ENCODE measurements at regions not wholly inside any gene's neighbourhood (a gene's known extent, or its start where the extent isn't known, plus 50 kb on each side); places are given as distances from the start of the nearest gene placed in this dataset.

DNA sequence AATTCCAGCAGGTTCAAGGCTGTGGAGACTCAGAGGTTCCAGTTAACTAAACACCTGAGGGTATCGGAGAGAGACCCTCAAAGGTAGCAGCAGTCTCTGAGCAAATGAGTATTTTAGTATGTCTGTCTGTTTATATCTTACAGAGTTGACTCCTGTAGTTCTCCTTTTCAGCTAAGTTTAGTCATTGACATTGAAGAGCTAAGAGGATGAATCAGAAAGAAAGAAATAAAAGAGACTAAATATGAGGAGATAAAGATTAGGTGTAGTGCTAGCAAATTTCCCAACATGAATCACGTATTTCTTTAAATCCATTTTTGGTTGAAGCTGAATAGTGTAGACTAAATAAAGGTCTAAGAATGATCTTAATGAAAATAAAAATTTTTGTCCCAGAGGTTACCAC is 474.0 kb upstream of the RGMB start:
- H3K9me3 ChIP-seq (ENCODE audit: control insufficient read depth, insufficient read depth, low read depth, low read length), result no peaks in the 10 kb centered on the region
- ChIA-PET POLR2A (no interaction called here), CTCF (no interaction called here)
- H3K4me3 ChIP-seq (ENCODE audit: low read depth, low read length), result no peak overlapping the region
- no peaks in the 10 kb centered on the region for H3K4me1 ChIP-seq (ENCODE audit: control insufficient read depth, insufficient read depth, low read length)
- no peak for TF ChIP-seq ZNF169 (tag by site-specific recombination; IDR thresholded peaks at IDR 0.05)
- no peak for TF ChIP-seq MZF1 (tag by site-specific recombination; IDR thresholded peaks at IDR 0.05; ENCODE audit: borderline replicate concordance)
- no peak overlapping the region for H3K27ac ChIP-seq (ENCODE audit: extremely low read depth, low read depth, low read length)
- H3K36me3 ChIP-seq (ENCODE audit: control insufficient read depth in 2 of 2, insufficient read depth in 1 of 2, low read length in 2 of 2), result no peaks in the 10 kb centered on the region

DNA sequence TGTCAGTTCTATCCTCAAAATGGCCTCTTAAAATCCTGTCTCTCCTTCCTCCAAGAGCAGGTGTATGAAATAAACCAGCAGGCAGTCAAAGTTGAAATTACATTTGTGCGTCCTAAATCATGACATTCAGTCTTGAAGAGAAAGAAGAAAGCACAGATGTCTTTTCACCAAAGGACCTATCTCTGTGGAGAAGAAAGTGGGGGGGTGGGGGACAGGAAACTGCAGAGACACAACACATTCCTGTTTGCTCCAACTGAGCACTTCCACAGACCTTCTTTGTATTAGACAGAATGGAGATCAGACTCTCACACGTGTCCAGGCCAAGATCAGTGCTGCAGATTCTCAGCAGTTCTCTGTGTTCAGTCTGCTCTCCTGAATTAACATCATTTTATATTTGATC is 471.9 kb upstream of the RGMB start:
- no peak for TF ChIP-seq ZNF449 (tag by site-specific recombination; IDR thresholded peaks at IDR 0.05)
- no peak for TF ChIP-seq FEZF1 (tag by site-specific recombination; IDR thresholded peaks at IDR 0.05)
- TF ChIP-seq BCL11B (tag by site-specific recombination; IDR thresholded peaks at IDR 0.05; ENCODE audit: low read depth), result no peak
- TF ChIP-seq ZNF211 (tag by site-specific recombination; IDR thresholded peaks at IDR 0.05; ENCODE audit: low read depth), result no peak
- TF ChIP-seq ZNF404 (tag by site-specific recombination; IDR thresholded peaks at IDR 0.05), result no peak
- no peak for TF ChIP-seq ZNF76 (tag by site-specific recombination; IDR thresholded peaks at IDR 0.05; ENCODE audit: borderline replicate concordance, low read depth)
- no peak for TF ChIP-seq REPIN1 (tag by site-specific recombination; IDR thresholded peaks at IDR 0.05; ENCODE audit: low read depth)
- TF ChIP-seq SALL2 (tag by site-specific recombination; IDR thresholded peaks at IDR 0.05; ENCODE audit: borderline replicate concordance), result no peak
- TF ChIP-seq ZNF391 (tag by site-specific recombination; IDR thresholded peaks at IDR 0.05; ENCODE audit: borderline replicate concordance, low read depth), result no peak
- TF ChIP-seq, protein P1, sequence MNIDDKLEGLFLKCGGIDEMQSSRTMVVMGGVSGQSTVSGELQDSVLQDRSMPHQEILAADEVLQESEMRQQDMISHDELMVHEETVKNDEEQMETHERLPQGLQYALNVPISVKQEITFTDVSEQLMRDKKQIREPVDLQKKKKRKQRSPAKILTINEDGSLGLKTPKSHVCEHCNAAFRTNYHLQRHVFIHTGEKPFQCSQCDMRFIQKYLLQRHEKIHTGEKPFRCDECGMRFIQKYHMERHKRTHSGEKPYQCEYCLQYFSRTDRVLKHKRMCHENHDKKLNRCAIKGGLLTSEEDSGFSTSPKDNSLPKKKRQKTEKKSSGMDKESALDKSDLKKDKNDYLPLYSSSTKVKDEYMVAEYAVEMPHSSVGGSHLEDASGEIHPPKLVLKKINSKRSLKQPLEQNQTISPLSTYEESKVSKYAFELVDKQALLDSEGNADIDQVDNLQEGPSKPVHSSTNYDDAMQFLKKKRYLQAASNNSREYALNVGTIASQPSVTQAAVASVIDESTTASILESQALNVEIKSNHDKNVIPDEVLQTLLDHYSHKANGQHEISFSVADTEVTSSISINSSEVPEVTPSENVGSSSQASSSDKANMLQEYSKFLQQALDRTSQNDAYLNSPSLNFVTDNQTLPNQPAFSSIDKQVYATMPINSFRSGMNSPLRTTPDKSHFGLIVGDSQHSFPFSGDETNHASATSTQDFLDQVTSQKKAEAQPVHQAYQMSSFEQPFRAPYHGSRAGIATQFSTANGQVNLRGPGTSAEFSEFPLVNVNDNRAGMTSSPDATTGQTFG (tag by site-specific recombination; IDR thresholded peaks at IDR 0.05; ENCODE audit: borderline replicate concordance), result no peak
- no peak for TF ChIP-seq BCL11A (tag by site-specific recombination; IDR thresholded peaks at IDR 0.05; ENCODE audit: low read depth)
- H3K4me3 ChIP-seq (ENCODE audit: low read depth, low read length), result no peak overlapping the region
- POLR2A ChIA-PET, result no interaction called here
- no peaks in the 10 kb centered on the region for H3K36me3 ChIP-seq (ENCODE audit: control insufficient read depth in 2 of 2, insufficient read depth in 1 of 2, low read length in 2 of 2)
- CTCF ChIA-PET, result no interaction called here
- no peak overlapping the region for H3K27ac ChIP-seq (ENCODE audit: extremely low read depth, low read depth, low read length)
- no peaks in the 10 kb centered on the region for H3K9me3 ChIP-seq (ENCODE audit: control insufficient read depth, insufficient read depth, low read depth, low read length)
- H3K4me1 ChIP-seq (ENCODE audit: control insufficient read depth, insufficient read depth, low read length), result no peaks in the 10 kb centered on the region

DNA sequence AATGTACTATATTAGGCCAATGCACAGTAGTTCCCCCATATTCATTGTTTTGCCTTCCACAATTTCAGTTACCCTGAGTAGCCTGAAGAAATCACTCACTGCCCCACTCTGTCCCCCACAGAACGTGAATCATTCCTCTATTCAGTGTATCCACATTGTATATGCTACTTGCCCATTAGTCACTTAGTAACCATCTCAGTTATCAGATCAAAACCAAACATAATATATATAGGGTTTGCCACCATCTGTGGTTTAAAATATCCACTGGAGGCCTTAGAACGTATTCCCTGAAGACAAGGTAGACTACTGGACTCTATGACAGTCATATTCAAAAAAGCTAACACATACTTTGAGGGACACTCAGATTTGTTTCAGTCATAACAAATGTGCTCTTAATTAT is 465.7 kb upstream of the RGMB start:
- no peaks in the 10 kb centered on the region for H3K36me3 ChIP-seq (ENCODE audit: control insufficient read depth in 2 of 2, insufficient read depth in 1 of 2, low read length in 2 of 2)
- TF ChIP-seq ZNF701 (tag by site-specific recombination; IDR thresholded peaks at IDR 0.05), result no peak
- no peak for TF ChIP-seq ZNF433 (tag by site-specific recombination; IDR thresholded peaks at IDR 0.05; ENCODE audit: low read depth)
- TF ChIP-seq HOXA7 (CRISPR knock-in tag; IDR thresholded peaks at IDR 0.05; ENCODE audit: borderline replicate concordance), result no peak
- TF ChIP-seq, protein P2, sequence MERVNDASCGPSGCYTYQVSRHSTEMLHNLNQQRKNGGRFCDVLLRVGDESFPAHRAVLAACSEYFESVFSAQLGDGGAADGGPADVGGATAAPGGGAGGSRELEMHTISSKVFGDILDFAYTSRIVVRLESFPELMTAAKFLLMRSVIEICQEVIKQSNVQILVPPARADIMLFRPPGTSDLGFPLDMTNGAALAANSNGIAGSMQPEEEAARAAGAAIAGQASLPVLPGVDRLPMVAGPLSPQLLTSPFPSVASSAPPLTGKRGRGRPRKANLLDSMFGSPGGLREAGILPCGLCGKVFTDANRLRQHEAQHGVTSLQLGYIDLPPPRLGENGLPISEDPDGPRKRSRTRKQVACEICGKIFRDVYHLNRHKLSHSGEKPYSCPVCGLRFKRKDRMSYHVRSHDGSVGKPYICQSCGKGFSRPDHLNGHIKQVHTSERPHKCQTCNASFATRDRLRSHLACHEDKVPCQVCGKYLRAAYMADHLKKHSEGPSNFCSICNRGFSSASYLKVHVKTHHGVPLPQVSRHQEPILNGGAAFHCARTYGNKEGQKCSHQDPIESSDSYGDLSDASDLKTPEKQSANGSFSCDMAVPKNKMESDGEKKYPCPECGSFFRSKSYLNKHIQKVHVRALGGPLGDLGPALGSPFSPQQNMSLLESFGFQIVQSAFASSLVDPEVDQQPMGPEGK (tag by site-specific recombination; IDR thresholded peaks at IDR 0.05), result no peak
- no peak for TF ChIP-seq ZNF626 (tag by site-specific recombination; IDR thresholded peaks at IDR 0.05)
- TF ChIP-seq ZBTB11 (tag by site-specific recombination; conservative IDR thresholded peaks at IDR 0.05; ENCODE audit: low read depth), result no peak
- TF ChIP-seq, protein P3, sequence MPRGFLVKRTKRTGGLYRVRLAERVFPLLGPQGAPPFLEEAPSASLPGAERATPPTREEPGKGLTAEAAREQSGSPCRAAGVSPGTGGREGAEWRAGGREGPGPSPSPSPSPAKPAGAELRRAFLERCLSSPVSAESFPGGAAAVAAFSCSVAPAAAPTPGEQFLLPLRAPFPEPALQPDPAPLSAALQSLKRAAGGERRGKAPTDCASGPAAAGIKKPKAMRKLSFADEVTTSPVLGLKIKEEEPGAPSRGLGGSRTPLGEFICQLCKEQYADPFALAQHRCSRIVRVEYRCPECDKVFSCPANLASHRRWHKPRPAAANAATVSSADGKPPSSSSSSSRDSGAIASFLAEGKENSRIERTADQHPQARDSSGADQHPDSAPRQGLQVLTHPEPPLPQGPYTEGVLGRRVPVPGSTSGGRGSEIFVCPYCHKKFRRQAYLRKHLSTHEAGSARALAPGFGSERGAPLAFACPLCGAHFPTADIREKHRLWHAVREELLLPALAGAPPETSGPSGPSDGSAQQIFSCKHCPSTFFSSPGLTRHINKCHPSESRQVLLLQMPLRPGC (tag by site-specific recombination; IDR thresholded peaks at IDR 0.05), result no peak
- no peak overlapping the region for H3K27ac ChIP-seq (ENCODE audit: extremely low read depth, low read depth, low read length)
- H3K4me3 ChIP-seq (ENCODE audit: low read depth, low read length), result no peak overlapping the region
- ChIA-PET CTCF (no interaction called here), POLR2A (no interaction called here)
- H3K4me1 ChIP-seq (ENCODE audit: control insufficient read depth, insufficient read depth, low read length), result no peaks in the 10 kb centered on the region
- H3K9me3 ChIP-seq (ENCODE audit: control insufficient read depth, insufficient read depth, low read depth, low read length), result no peaks in the 10 kb centered on the region
